ENCODE measurements at regions not wholly inside any gene's neighbourhood (a gene's known extent, or its start where the extent isn't known, plus 50 kb on each side); places are given as distances from the start of the nearest gene placed in this dataset.

GRCh38 chr14:103250181-103250580 lies 83.9 kb upstream of the EIF5 start:
- no peak overlapping the region for H3K4me3 Mint-ChIP-seq (ENCODE audit: low read depth, unreplicated experiment)
- CTCF ChIA-PET = interaction anchor here (1.2 to 1.4 kb wide), 2 partner anchors 10 to 100 kb away, joined by 3 to 5 read pairs; no protein-coding TSS in a partner anchor
- no peaks in the 10 kb centered on the region for H3K27me3 Mint-ChIP-seq (ENCODE audit: unreplicated experiment)
- DNase-seq = no peak
- H3K4me1 Mint-ChIP-seq (ENCODE audit: low read depth, unreplicated experiment) = peaks cover 49% of the 10 kb centered on the region
- intact Hi-C loops (cut with micrococcal nuclease; ENCODE audit: unreplicated experiment) = no loop called here
- no peak for TF ChIP-seq CTCF (IDR thresholded peaks at IDR 0.05; ENCODE audit: unreplicated experiment)
- H3K27ac Mint-ChIP-seq (ENCODE audit: unreplicated experiment) = no peak overlapping the region
- H3K9me3 Mint-ChIP-seq (ENCODE audit: low read depth, unreplicated experiment) = no peaks in the 10 kb centered on the region
- no TSS peak for BruUV-seq (replicated peaks)
- peaks cover 9% of the 10 kb centered on the region for H3K36me3 Mint-ChIP-seq (ENCODE audit: insufficient read depth, unreplicated experiment)

DNA sequence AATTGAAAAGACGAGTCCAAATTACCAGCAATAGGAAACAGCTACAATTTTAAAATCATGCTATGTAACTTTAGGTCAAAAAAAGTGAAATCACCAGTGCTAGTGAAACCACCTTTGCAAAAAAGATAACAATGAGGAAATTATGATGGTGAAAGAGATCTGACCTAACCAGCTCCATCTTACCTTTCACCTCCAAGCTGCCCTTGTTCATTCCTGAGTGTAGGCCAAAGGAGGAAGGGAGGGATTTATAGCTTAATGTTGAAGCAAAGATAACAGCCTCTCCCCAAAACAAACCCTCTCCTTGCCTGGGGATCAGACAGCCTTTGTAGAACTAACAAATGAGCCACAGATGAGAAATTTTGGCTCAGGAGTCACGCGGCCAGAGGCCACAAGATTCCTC lies 83.2 kb upstream of the EIF5 start:
- no peak for DNase-seq

GRCh38 chr14:103255555-103255954 lies 78.5 kb upstream of the EIF5 start:
- intact Hi-C loops (cut with micrococcal nuclease; ENCODE audit: unreplicated experiment) = no loop called here
- peak; percentile 40 for DNase-seq
- no peak overlapping the region for H3K27ac Mint-ChIP-seq (ENCODE audit: unreplicated experiment)
- no peak overlapping the region for H3K4me3 Mint-ChIP-seq (ENCODE audit: low read depth, unreplicated experiment)
- no peaks in the 10 kb centered on the region for H3K27me3 Mint-ChIP-seq (ENCODE audit: unreplicated experiment)
- CTCF ChIA-PET = interaction anchor here (0.6 kb wide), 1 partner anchor 19 kb away, joined by 5 read pairs; no protein-coding TSS in a partner anchor
- no peaks in the 10 kb centered on the region for H3K9me3 Mint-ChIP-seq (ENCODE audit: low read depth, unreplicated experiment)
- H3K36me3 Mint-ChIP-seq (ENCODE audit: insufficient read depth, unreplicated experiment) = peaks cover 20% of the 10 kb centered on the region
- H3K4me1 Mint-ChIP-seq (ENCODE audit: low read depth, unreplicated experiment) = peaks cover 38% of the 10 kb centered on the region
- no peak for TF ChIP-seq CTCF (IDR thresholded peaks at IDR 0.05; ENCODE audit: unreplicated experiment)
- no TSS peak for BruUV-seq (replicated peaks)

More for the DNA sequence above, 83.2 kb upstream of the EIF5 start:
- peak overlapping the region; percentile 33 for H3K27ac Mint-ChIP-seq (ENCODE audit: unreplicated experiment)
- no peaks in the 10 kb centered on the region for H3K27me3 Mint-ChIP-seq (ENCODE audit: unreplicated experiment)
- H3K4me1 Mint-ChIP-seq (ENCODE audit: low read depth, unreplicated experiment) = peaks cover 49% of the 10 kb centered on the region
- no TSS peak for BruUV-seq (replicated peaks)
- H3K4me3 Mint-ChIP-seq (ENCODE audit: low read depth, unreplicated experiment) = no peak overlapping the region
- TF ChIP-seq CTCF (IDR thresholded peaks at IDR 0.05; ENCODE audit: unreplicated experiment) = no peak
- intact Hi-C loops (cut with micrococcal nuclease; ENCODE audit: unreplicated experiment) = no loop called here
- CTCF ChIA-PET = interaction anchor here (1.2 to 1.4 kb wide), 2 partner anchors 10 to 101 kb away, joined by 3 to 5 read pairs; no protein-coding TSS in a partner anchor
- H3K9me3 Mint-ChIP-seq (ENCODE audit: low read depth, unreplicated experiment) = no peaks in the 10 kb centered on the region
- peaks cover 9% of the 10 kb centered on the region for H3K36me3 Mint-ChIP-seq (ENCODE audit: insufficient read depth, unreplicated experiment)

- H3K27me3 Mint-ChIP-seq (ENCODE audit: unreplicated experiment) = no peaks in the 10 kb centered on the region
- H3K4me1 Mint-ChIP-seq (ENCODE audit: low read depth, unreplicated experiment) = peaks cover 38% of the 10 kb centered on the region
- H3K9me3 Mint-ChIP-seq (ENCODE audit: low read depth, unreplicated experiment) = no peaks in the 10 kb centered on the region
- H3K36me3 Mint-ChIP-seq (ENCODE audit: insufficient read depth, unreplicated experiment) = peaks cover 26% of the 10 kb centered on the region
- CTCF ChIA-PET = interaction anchor here (0.6 kb wide), 1 partner anchor 12 kb away, joined by 4 read pairs; no protein-coding TSS in a partner anchor
- H3K27ac Mint-ChIP-seq (ENCODE audit: unreplicated experiment) = peak overlapping the region; percentile 33
- no peak overlapping the region for H3K4me3 Mint-ChIP-seq (ENCODE audit: low read depth, unreplicated experiment)
- intact Hi-C loops (cut with micrococcal nuclease; ENCODE audit: unreplicated experiment) = no loop called here
- no peak for DNase-seq
- no TSS peak for BruUV-seq (replicated peaks)
- TF ChIP-seq CTCF (IDR thresholded peaks at IDR 0.05; ENCODE audit: unreplicated experiment) = no peak
Measured at GRCh38 chr14:103256406-103256805, 77.6 kb upstream of the EIF5 start.

Data from Calu3 (cell line).